ENCODE measurements at regions not wholly inside any gene's neighbourhood (a gene's known extent, or its start where the extent isn't known, plus 50 kb on each side); places are given as distances from the start of the nearest gene placed in this dataset.
A peak's percentile ranks its signal among the peaks of the same experiment; 100 is the strongest.
"Not testable (repeated sequence)": the region's sequence is repeated elsewhere in the genome, so short reads cannot be mapped to it uniquely, and the experiment has no call there.

DNA sequence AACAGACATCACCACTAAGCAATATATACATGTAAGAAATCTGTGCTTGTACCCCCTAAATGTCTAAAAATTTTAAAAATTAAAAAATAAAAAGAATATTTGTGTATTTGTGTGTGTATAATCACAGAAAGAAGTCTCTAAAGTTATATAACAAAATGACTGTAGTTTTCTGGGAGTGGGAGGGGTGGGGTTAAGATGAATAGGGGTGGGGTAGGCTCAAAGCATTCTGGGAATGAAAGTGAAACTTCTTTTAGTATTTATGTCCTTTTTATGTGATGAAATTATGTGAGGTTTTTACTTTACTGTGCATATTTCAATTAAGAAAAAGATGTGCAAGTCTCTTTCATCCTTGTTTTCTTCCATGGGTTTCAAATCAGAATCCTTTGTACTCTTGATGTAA lies 65.3 kb downstream of the FASLG start:
- Mint-ChIP-seq H3K4me3 (no peak overlapping the region), H3K27ac (no peak overlapping the region), H3K27me3 (ENCODE audit: low read depth) (no peaks in the 10 kb centered on the region), H3K4me1 (peaks cover 39% of the 10 kb centered on the region), H3K9me3 (peaks cover 21% of the 10 kb centered on the region), H3K36me3 (peaks cover 12% of the 10 kb centered on the region)
- TF ChIP-seq, protein P1, sequence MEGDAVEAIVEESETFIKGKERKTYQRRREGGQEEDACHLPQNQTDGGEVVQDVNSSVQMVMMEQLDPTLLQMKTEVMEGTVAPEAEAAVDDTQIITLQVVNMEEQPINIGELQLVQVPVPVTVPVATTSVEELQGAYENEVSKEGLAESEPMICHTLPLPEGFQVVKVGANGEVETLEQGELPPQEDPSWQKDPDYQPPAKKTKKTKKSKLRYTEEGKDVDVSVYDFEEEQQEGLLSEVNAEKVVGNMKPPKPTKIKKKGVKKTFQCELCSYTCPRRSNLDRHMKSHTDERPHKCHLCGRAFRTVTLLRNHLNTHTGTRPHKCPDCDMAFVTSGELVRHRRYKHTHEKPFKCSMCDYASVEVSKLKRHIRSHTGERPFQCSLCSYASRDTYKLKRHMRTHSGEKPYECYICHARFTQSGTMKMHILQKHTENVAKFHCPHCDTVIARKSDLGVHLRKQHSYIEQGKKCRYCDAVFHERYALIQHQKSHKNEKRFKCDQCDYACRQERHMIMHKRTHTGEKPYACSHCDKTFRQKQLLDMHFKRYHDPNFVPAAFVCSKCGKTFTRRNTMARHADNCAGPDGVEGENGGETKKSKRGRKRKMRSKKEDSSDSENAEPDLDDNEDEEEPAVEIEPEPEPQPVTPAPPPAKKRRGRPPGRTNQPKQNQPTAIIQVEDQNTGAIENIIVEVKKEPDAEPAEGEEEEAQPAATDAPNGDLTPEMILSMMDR (IDR thresholded peaks at IDR 0.05; ENCODE audit: unreplicated experiment): no peak
- no peak for DNase-seq (ENCODE audit: low spot score in 2 of 2, unreplicated experiment in 2 of 2)

GRCh38 chr1:172724765-172725613 lies 66.1 kb downstream of the FASLG start:
- Mint-ChIP-seq H3K4me1 (peaks cover 31% of the 10 kb centered on the region), H3K27me3 (ENCODE audit: low read depth) (no peaks in the 10 kb centered on the region), H3K9me3 (peaks cover 28% of the 10 kb centered on the region), H3K36me3 (peaks cover 18% of the 10 kb centered on the region), H3K4me3 (no peak overlapping the region), H3K27ac (no peak overlapping the region)
- no peak for DNase-seq (ENCODE audit: low spot score in 2 of 2, unreplicated experiment in 2 of 2)
- TF ChIP-seq, protein P1 (IDR thresholded peaks at IDR 0.05; ENCODE audit: unreplicated experiment): no peak

DNA sequence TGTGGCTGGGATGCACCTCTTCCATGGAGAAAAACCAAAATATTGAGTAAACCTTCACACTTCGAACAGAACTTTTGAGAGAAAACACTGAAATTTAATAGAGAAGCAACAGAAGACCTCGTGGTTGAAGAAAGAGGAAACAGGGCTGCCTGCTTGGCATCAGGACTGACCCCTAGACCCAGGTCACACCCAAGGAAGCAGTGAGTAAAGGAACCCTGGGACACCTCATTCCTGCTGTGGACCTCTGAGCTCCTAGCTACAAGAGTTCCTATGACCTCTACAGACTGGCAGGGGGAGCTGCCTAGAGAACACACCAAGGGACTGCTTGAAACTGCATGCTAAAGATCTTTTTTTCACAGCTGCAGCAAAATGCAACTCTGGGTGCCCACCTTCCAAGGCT lies 67.8 kb downstream of the FASLG start:
- H3K4me1 Mint-ChIP-seq: peaks cover 22% of the 10 kb centered on the region
- peaks cover 39% of the 10 kb centered on the region for H3K9me3 Mint-ChIP-seq
- H3K27me3 Mint-ChIP-seq (ENCODE audit: low read depth): no peaks in the 10 kb centered on the region
- no peak overlapping the region for H3K27ac Mint-ChIP-seq
- TF ChIP-seq, protein P1 (IDR thresholded peaks at IDR 0.05; ENCODE audit: unreplicated experiment): no peak
- no peak overlapping the region for H3K4me3 Mint-ChIP-seq
- no peak for DNase-seq (ENCODE audit: low spot score in 2 of 2, unreplicated experiment in 2 of 2)
- peaks cover 18% of the 10 kb centered on the region for H3K36me3 Mint-ChIP-seq

DNA sequence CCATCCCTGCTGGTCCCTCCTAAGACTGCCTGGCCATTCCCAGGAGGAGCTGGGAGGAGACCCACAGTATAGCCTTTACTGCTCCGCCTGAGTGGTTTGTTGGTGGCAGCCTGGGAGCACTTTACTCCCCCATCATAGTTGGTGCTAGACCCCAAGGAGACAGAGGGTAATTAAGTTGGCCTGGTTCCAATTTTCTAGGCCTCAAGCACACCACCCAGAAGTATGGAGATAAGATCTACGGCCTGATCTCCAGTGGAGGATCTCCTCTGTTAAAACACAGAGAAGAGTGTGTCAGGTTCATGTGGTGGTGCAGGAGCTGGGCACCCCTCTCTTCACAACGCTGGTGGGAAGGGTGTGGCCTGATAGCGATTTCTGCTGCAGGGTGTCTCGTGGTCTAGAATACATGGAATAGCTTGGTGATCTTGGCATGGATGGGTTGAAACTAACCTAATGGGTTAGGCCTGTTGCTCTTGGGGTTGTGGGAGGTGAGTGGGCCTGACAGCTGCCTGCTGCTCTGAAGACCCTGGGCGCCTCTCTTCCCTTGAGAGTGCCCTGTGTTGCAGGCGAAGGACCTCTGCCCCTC lies 68.5 kb downstream of the FASLG start:
- peaks cover 16% of the 10 kb centered on the region for H3K4me1 Mint-ChIP-seq
- TF ChIP-seq, protein P1 (IDR thresholded peaks at IDR 0.05; ENCODE audit: unreplicated experiment): no peak

DNA sequence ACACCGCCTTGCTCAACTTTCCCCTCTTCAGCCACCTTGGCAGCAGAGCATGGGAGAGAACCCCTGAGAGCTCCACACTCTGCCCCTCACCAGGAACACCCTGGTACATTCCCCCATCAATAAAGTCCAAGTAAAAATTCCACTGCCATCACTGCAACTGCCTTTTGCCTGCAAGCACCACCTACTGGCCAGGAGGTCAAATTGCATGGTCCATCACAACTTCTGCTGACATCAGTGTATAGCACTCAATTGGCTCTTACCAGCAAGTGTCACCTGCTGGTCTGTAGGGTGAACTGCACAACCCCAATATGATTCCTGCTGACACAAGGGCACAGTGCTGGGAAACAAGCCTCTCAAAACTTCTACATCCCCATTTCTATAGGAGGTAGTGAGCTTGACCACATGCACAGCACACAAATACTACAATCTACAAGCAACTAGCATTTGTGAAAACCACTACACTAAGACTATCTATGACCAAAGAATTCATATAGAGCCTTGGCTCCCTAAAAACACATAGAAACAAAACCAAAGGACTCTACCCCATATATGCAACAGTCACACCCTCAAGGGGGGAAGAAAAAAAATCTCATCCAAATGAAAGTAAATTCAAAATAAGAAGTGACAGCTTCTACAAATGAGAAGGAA lies 69.2 kb downstream of the FASLG start:
- peaks cover 13% of the 10 kb centered on the region for H3K4me1 Mint-ChIP-seq
- no peak for DNase-seq (ENCODE audit: low spot score in 2 of 2, unreplicated experiment in 2 of 2)

More for the DNA sequence above, 68.5 kb downstream of the FASLG start:
- H3K27me3 Mint-ChIP-seq (ENCODE audit: low read depth): no peaks in the 10 kb centered on the region
- DNase-seq (ENCODE audit: low spot score in 2 of 2, unreplicated experiment in 2 of 2): no peak
- no peak overlapping the region for H3K27ac Mint-ChIP-seq
- H3K9me3 Mint-ChIP-seq: peaks cover 40% of the 10 kb centered on the region
- H3K36me3 Mint-ChIP-seq: peaks cover 18% of the 10 kb centered on the region
- no peak overlapping the region for H3K4me3 Mint-ChIP-seq

GRCh38 chr1:172728705-172729104 lies 69.8 kb downstream of the FASLG start:
- H3K27me3 Mint-ChIP-seq (ENCODE audit: low read depth); DNase-seq (ENCODE audit: low spot score in 2 of 2, unreplicated experiment in 2 of 2); H3K4me1 Mint-ChIP-seq; H3K4me3 Mint-ChIP-seq; H3K27ac Mint-ChIP-seq: not testable (repeated sequence)
- H3K9me3 Mint-ChIP-seq: peaks cover 48% of the 10 kb centered on the region
- H3K36me3 Mint-ChIP-seq: peaks cover 18% of the 10 kb centered on the region

More for the DNA sequence above, 69.2 kb downstream of the FASLG start:
- TF ChIP-seq, protein P1 (IDR thresholded peaks at IDR 0.05; ENCODE audit: unreplicated experiment): peak; percentile 64
- Mint-ChIP-seq H3K4me3 (no peak overlapping the region), H3K9me3 (peaks cover 47% of the 10 kb centered on the region), H3K36me3 (peaks cover 18% of the 10 kb centered on the region), H3K27me3 (ENCODE audit: low read depth) (no peaks in the 10 kb centered on the region), H3K27ac (no peak overlapping the region)

All from mesothelial cell of epicardium (in vitro differentiated cells).